ENCODE measurements at regions not wholly inside any gene's neighbourhood (a gene's known extent, or its start where the extent isn't known, plus 50 kb on each side); places are given as distances from the start of the nearest gene placed in this dataset.

DNA sequence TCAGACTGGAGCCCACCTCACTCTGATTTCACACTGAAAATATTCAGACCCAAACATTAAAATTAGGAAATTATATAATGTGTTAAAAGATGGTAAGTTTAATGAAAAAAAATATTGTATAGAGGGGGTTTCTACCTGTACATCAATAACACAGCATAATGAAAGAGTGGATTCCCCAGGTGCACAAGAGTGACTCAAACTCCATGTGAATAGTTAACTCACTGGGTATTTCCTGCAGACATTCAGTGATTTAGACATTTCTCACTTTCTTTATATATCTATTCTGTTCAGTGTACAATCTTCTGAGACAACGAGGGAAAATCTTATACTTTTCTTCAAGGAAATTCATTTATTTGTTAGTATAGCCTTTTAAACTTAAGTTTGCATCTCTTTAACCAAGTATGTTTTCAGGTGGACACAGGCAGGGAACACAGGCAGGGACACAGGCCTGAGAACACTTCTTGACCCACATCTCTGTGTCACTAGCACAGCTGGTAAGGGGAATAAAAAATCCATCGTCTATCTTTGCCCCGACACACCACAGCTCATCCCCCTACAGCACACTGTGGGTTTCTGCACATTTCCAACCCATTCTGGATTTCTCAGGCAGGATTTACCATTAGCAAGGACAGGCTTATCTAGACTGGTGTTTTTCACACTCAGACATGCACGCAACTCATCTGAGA lies 525.5 kb upstream of the BOD1L1 start:
- H3K27me3 ChIP-seq (ENCODE audit: insufficient read depth, low read length): no peaks in the 10 kb centered on the region
- H3K4ac ChIP-seq (ENCODE audit: low read depth, low read length): no peak overlapping the region
- H3K79me1 ChIP-seq (ENCODE audit: low read length): no peaks in the 10 kb centered on the region
- no peak overlapping the region for H4K8ac ChIP-seq (ENCODE audit: low read depth, low read length)
- no peak overlapping the region for H4K91ac ChIP-seq (ENCODE audit: low read depth, low read length)
- no peaks in the 10 kb centered on the region for H3K9me3 ChIP-seq (ENCODE audit: insufficient read depth, low read depth, low read length)
- H3K79me2 ChIP-seq (ENCODE audit: control insufficient read depth, insufficient read depth, low read length, poor library complexity): no peaks in the 10 kb centered on the region
- H2BK5ac ChIP-seq (ENCODE audit: low read depth, low read length, poor library complexity): no peak overlapping the region
- H2AFZ ChIP-seq (ENCODE audit: insufficient read depth, low read length, poor library complexity): no peak overlapping the region
- H3K27ac ChIP-seq (ENCODE audit: low read depth, low read length): no peak overlapping the region
- no peak overlapping the region for H4K12ac ChIP-seq (ENCODE audit: low read depth, low read length)
- no peak overlapping the region for H2AK5ac ChIP-seq (ENCODE audit: low read length)
- H2BK120ac ChIP-seq (ENCODE audit: insufficient read depth, low read length, poor library complexity): no peak overlapping the region
- no peak overlapping the region for H3K23ac ChIP-seq (ENCODE audit: low read length)
- H3K18ac ChIP-seq (ENCODE audit: low read length): no peak overlapping the region
- H3K36me3 ChIP-seq (ENCODE audit: control insufficient read depth in 1 of 2, insufficient read depth in 2 of 2, low read length in 2 of 2): no peaks in the 10 kb centered on the region
- H3K4me3 ChIP-seq (ENCODE audit: low read depth, low read length): no peak overlapping the region
- no peak overlapping the region for H3K14ac ChIP-seq (ENCODE audit: low read length)
- WGBS (ENCODE audit: extremely low coverage, insufficient coverage, insufficient read length): no CpG with 5 or more reads among the region's 4 CpGs
- H3K9ac ChIP-seq (ENCODE audit: low read length): no peak overlapping the region
- no peaks in the 10 kb centered on the region for H3K4me1 ChIP-seq (ENCODE audit: control insufficient read depth in 1 of 2, insufficient read depth in 2 of 2, low read length in 2 of 2)
- DNase-seq: no peak
- H3K4me2 ChIP-seq (ENCODE audit: low read length): no peak overlapping the region
- H2BK12ac ChIP-seq (ENCODE audit: low read length): no peak overlapping the region

DNA sequence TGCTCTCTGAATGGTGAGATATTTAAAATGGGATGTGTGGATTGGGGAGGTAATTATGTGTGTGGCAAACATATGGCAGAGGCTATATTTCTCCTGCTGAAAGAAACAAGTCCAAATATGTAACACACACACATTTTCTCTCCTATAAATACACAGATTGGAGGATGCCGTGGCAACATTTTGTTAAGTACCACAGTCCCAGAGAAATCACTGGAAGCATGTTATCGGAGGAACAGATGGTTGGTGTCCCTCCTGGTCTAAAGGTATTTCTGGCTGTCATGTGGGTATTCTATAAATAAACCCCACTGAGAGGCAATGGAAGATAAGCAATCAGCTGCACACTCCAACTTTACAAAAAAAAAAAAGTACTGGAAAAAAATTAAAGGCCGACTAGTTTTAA lies 528.3 kb upstream of the BOD1L1 start:
- H3K79me1 ChIP-seq (ENCODE audit: low read length): no peaks in the 10 kb centered on the region
- H3K27ac ChIP-seq (ENCODE audit: low read depth, low read length): no peak overlapping the region
- no peaks in the 10 kb centered on the region for H3K9me3 ChIP-seq (ENCODE audit: insufficient read depth, low read depth, low read length)
- no peak overlapping the region for H2BK120ac ChIP-seq (ENCODE audit: insufficient read depth, low read length, poor library complexity)
- no peaks in the 10 kb centered on the region for H3K36me3 ChIP-seq (ENCODE audit: control insufficient read depth in 1 of 2, insufficient read depth in 2 of 2, low read length in 2 of 2)
- no CpG with 5 or more reads among the region's 3 CpGs for WGBS (ENCODE audit: extremely low coverage, insufficient coverage, insufficient read length)
- H3K23ac ChIP-seq (ENCODE audit: low read length): no peak overlapping the region
- H3K4me3 ChIP-seq (ENCODE audit: low read depth, low read length): no peak overlapping the region
- DNase-seq: no peak
- no peak overlapping the region for H4K91ac ChIP-seq (ENCODE audit: low read depth, low read length)
- no peak overlapping the region for H3K4ac ChIP-seq (ENCODE audit: low read depth, low read length)
- no peak overlapping the region for H2BK5ac ChIP-seq (ENCODE audit: low read depth, low read length, poor library complexity)
- no peak overlapping the region for H3K14ac ChIP-seq (ENCODE audit: low read length)
- H4K12ac ChIP-seq (ENCODE audit: low read depth, low read length): no peak overlapping the region
- no peak overlapping the region for H3K18ac ChIP-seq (ENCODE audit: low read length)
- no peak overlapping the region for H3K9ac ChIP-seq (ENCODE audit: low read length)
- H2BK12ac ChIP-seq (ENCODE audit: low read length): no peak overlapping the region
- H2AK5ac ChIP-seq (ENCODE audit: low read length): no peak overlapping the region
- H2AFZ ChIP-seq (ENCODE audit: insufficient read depth, low read length, poor library complexity): no peak overlapping the region
- H3K4me1 ChIP-seq (ENCODE audit: control insufficient read depth in 1 of 2, insufficient read depth in 2 of 2, low read length in 2 of 2): no peaks in the 10 kb centered on the region
- H3K4me2 ChIP-seq (ENCODE audit: low read length): no peak overlapping the region
- H4K8ac ChIP-seq (ENCODE audit: low read depth, low read length): no peak overlapping the region
- H3K27me3 ChIP-seq (ENCODE audit: insufficient read depth, low read length): no peaks in the 10 kb centered on the region
- no peaks in the 10 kb centered on the region for H3K79me2 ChIP-seq (ENCODE audit: control insufficient read depth, insufficient read depth, low read length, poor library complexity)

DNA sequence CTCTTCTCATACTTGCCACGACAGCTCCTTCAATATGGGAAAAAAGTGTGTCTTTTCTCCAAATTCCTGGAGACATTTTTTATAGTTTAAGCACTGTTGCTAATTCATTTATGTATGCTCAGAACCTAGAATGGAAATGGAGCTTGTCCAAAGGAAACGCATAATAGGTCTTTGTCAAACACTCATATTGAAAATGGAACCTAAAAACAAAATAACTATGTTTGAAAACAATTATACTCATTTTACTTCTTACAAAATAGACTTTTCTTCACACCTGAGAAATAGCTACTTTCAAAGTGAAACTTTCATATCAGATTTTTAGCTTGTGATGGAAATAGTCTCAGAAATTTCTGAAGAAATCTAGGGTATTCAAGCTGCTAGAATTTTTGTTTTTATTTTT lies 529.7 kb upstream of the BOD1L1 start:
- H3K36me3 ChIP-seq (ENCODE audit: control insufficient read depth in 1 of 2, insufficient read depth in 2 of 2, low read length in 2 of 2): no peaks in the 10 kb centered on the region
- no peak overlapping the region for H4K91ac ChIP-seq (ENCODE audit: low read depth, low read length)
- no peak overlapping the region for H3K14ac ChIP-seq (ENCODE audit: low read length)
- no peak overlapping the region for H2AK5ac ChIP-seq (ENCODE audit: low read length)
- no peak overlapping the region for H4K8ac ChIP-seq (ENCODE audit: low read depth, low read length)
- H3K79me1 ChIP-seq (ENCODE audit: low read length): no peaks in the 10 kb centered on the region
- H3K79me2 ChIP-seq (ENCODE audit: control insufficient read depth, insufficient read depth, low read length, poor library complexity): no peaks in the 10 kb centered on the region
- no peak overlapping the region for H2BK5ac ChIP-seq (ENCODE audit: low read depth, low read length, poor library complexity)
- no peak overlapping the region for H2AFZ ChIP-seq (ENCODE audit: insufficient read depth, low read length, poor library complexity)
- H3K9ac ChIP-seq (ENCODE audit: low read length): no peak overlapping the region
- no peak overlapping the region for H2BK12ac ChIP-seq (ENCODE audit: low read length)
- WGBS (ENCODE audit: extremely low coverage, insufficient coverage, insufficient read length): no CpG with 5 or more reads among the region's 2 CpGs
- H3K4me2 ChIP-seq (ENCODE audit: low read length): no peak overlapping the region
- no peak overlapping the region for H3K4ac ChIP-seq (ENCODE audit: low read depth, low read length)
- no peak overlapping the region for H2BK120ac ChIP-seq (ENCODE audit: insufficient read depth, low read length, poor library complexity)
- no peaks in the 10 kb centered on the region for H3K9me3 ChIP-seq (ENCODE audit: insufficient read depth, low read depth, low read length)
- no peaks in the 10 kb centered on the region for H3K27me3 ChIP-seq (ENCODE audit: insufficient read depth, low read length)
- no peak overlapping the region for H3K23ac ChIP-seq (ENCODE audit: low read length)
- H3K27ac ChIP-seq (ENCODE audit: low read depth, low read length): no peak overlapping the region
- no peak overlapping the region for H4K12ac ChIP-seq (ENCODE audit: low read depth, low read length)
- no peak overlapping the region for H3K4me3 ChIP-seq (ENCODE audit: low read depth, low read length)
- H3K18ac ChIP-seq (ENCODE audit: low read length): no peak overlapping the region
- no peak for DNase-seq
- H3K4me1 ChIP-seq (ENCODE audit: control insufficient read depth in 1 of 2, insufficient read depth in 2 of 2, low read length in 2 of 2): no peaks in the 10 kb centered on the region

DNA sequence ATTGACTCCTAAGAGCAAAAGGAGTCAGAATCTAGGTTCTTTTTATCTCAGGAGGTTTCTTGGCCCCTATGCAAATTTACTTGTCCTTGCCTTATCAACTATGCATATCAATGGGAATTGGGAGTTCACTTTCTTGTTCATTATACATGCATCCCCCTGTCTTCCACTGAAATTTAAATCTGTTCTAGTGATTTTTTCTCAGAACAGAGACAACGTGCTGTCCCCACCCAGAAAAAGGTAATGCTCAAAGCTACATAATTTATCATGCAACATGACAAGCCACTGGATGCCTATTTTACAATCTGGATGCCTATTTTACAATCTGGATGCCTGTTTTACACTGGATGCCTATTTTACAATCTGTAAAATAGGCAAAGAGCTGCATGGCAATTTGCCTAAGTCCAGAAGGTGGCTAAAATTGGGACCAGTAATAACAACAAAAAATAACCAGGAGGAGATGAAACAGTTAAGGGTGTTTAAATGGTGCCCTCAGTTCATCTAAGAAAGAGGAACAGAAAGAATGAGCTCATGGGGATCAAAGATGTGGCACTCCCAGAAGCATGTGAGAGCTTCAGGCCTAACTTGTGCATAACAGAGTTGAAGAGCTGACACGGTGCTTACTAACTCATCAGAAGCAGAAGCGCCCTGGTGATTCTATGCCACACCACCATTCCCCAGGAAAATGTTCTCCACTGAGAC lies 537.8 kb upstream of the BOD1L1 start:
- WGBS (ENCODE audit: extremely low coverage, insufficient coverage, insufficient read length): no CpG with 5 or more reads among the region's 3 CpGs
- Histone ChIP-seq H2AK5ac (ENCODE audit: low read length) (no peak overlapping the region), H2BK5ac (ENCODE audit: low read depth, low read length, poor library complexity) (no peak overlapping the region), H3K9me3 (ENCODE audit: insufficient read depth, low read depth, low read length) (no peaks in the 10 kb centered on the region), H2BK120ac (ENCODE audit: insufficient read depth, low read length, poor library complexity) (no peak overlapping the region), H3K27me3 (ENCODE audit: insufficient read depth, low read length) (no peaks in the 10 kb centered on the region), H3K4ac (ENCODE audit: low read depth, low read length) (no peak overlapping the region), H3K79me2 (ENCODE audit: control insufficient read depth, insufficient read depth, low read length, poor library complexity) (no peaks in the 10 kb centered on the region), H4K91ac (ENCODE audit: low read depth, low read length) (no peak overlapping the region), H3K4me1 (ENCODE audit: control insufficient read depth in 1 of 2, insufficient read depth in 2 of 2, low read length in 2 of 2) (no peaks in the 10 kb centered on the region), H4K12ac (ENCODE audit: low read depth, low read length) (no peak overlapping the region), H3K79me1 (ENCODE audit: low read length) (no peaks in the 10 kb centered on the region), H2BK12ac (ENCODE audit: low read length) (no peak overlapping the region), H3K36me3 (ENCODE audit: control insufficient read depth in 1 of 2, insufficient read depth in 2 of 2, low read length in 2 of 2) (no peaks in the 10 kb centered on the region), H3K4me3 (ENCODE audit: low read depth, low read length) (no peak overlapping the region), H3K14ac (ENCODE audit: low read length) (no peak overlapping the region), H3K18ac (ENCODE audit: low read length) (no peak overlapping the region), H3K4me2 (ENCODE audit: low read length) (no peak overlapping the region), H2AFZ (ENCODE audit: insufficient read depth, low read length, poor library complexity) (no peak overlapping the region), H3K27ac (ENCODE audit: low read depth, low read length) (no peak overlapping the region), H3K9ac (ENCODE audit: low read length) (no peak overlapping the region), H3K23ac (ENCODE audit: low read length) (no peak overlapping the region), H4K8ac (ENCODE audit: low read depth, low read length) (no peak overlapping the region)
- peak in 1 of 2 donors; percentile 25 for DNase-seq

Data from trophoblast cell (in vitro differentiated cells and primary cell).